ENCODE measurements at regions not wholly inside any gene's neighbourhood (a gene's known extent, or its start where the extent isn't known, plus 50 kb on each side); places are given as distances from the start of the nearest gene placed in this dataset.
"Not testable (repeated sequence)": the region's sequence is repeated elsewhere in the genome, so short reads cannot be mapped to it uniquely, and the experiment has no call there.

GRCh38 chr14:85333313-85333712 is 196.6 kb upstream of the FLRT2 start:
- no peak for DNase-seq

- DNase-seq = no peak
Measured at GRCh38 chr14:85333841-85334240, 196.1 kb upstream of the FLRT2 start.

DNA sequence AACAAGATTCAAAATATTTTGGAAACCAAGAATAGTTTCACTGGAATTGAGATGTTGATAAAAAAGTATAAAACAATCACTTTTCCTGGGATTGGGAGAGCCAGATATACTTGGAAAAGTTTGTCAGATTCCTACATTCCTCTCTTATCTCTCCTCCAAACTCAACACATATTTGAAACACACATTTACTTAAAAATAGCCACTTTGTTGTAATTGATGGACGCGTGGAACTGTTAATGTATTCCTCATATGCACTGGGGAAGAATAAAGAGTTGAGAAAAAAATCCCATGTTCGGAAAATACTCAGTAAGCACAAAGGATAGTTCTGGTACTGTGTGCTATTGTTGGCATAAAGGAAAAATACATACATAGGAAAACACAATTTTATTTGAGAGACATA is 195.6 kb upstream of the FLRT2 start:
- DNase-seq = no peak

- no peak for DNase-seq
Measured at GRCh38 chr14:85336257-85336656, 193.7 kb upstream of the FLRT2 start.

DNA sequence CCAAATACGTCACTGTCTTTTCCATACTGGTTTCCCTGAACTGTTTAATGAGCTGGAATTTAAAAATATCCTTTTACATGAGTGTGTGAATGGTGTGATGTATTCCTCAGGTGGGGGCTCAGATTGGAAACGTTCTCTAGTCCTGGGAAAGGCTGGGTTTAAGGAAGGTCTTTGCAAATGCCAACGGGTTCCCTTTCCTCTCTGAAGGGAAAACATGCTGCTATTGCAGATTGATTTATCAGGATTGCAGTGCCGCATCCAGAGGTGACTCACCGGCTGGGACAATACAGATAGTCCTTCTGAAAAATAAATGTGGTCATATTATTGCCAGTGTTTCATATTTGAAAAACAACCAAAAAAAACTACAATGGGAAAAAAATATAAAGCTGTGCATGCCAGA is 193.1 kb upstream of the FLRT2 start:
- DNase-seq = no peak

DNA sequence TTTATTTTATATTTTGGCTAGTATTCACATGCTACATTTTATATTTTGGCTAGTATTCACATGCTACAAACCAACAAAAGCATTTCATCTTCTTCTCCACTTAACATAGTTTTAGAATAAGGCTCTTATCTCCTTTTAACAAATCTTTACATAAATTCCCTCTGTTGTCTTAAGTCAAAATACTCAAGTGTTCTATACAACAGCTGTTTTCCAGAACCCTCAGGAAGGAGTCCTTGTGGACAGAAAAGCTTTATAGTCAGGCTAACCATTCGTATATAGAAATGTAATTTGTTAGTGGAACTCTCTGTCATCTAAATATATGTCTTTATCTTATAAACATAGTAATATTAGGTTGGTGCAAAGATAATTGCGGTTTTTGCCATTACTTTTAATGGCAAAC is 191.0 kb upstream of the FLRT2 start:
- DNase-seq = no peak

GRCh38 chr14:85342858-85343607 is 186.9 kb upstream of the FLRT2 start:
- DNase-seq = no peak

DNA sequence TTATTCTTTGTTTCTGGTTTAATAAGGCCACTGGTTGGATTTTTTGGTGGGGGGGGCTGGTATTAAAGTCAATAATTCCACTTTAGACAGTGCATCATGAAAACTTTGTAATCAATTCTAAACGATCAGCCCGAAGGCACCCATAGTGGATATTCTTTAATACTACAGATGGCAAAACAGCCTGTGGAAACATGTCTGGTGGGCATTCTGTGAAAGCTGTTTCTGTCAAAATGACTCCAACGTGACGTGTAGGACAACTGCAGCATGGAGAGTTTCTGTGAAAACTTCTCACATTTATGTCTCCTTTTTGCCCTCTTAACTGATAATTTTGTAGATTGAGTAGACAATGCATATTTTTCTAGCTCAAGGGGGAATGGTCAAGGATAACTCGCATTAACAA is 185.8 kb upstream of the FLRT2 start:
- DNase-seq = no peak

DNA sequence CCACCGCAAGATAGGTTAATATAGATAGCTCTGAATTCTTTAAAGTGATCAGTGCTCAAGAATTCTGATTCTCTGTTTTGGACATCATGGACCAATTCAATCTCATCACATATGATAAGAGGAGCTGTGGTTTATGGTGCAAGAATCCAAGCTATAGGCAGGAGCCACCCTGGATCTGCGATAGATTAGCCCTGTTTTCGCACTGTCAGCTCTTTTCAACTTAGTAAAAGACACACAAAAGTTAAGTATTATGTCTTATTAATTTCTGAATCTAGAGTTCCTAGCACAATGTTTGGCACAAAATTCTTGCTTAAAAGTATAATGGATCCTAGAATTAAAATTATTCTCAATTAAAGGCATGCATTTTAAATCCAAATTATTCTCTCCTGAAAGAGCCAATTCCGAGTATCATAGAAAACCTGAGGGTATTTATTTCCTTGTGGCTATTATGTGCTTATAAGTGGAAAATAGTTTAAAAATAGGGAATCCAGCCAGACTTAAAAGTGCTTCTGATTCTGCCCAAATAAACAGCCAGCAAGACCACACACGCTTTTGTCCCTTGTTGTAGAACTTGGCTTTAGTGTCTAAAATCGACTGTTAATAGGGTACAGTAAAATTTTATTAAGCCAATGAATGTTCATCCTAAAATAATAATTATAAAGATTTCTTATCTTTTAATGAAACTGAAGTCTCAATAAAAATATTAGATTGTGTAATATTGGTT is 184.9 kb upstream of the FLRT2 start:
- DNase-seq = no peak

GRCh38 chr14:85350667-85351066 is 179.3 kb upstream of the FLRT2 start:
- DNase-seq = no peak

- not testable (repeated sequence) for DNase-seq
Measured at GRCh38 chr14:85352588-85352987, 177.4 kb upstream of the FLRT2 start.

GRCh38 chr14:85357120-85357519 is 172.8 kb upstream of the FLRT2 start:
- no peak for DNase-seq

- no peak for DNase-seq
Measured at GRCh38 chr14:85358136-85358785, 171.7 kb upstream of the FLRT2 start.

DNA sequence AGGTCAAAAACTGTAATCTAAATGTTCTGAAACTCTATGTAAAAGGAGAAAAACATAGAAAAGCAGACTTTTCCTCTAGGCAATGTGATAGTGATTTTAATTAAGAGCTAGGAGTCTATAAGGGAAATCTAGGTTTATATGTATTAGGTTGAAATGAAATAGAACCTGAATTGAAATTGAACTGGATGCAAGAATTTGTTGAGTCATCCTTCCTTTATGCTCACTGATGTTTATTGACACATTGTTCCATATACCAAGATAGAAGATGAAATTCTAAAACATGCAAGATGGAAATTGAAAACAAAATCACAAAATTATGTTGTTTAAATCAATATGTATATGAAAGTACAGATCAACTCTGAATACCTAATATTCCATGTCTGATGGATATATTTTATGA is 170.4 kb upstream of the FLRT2 start:
- DNase-seq = no peak

- DNase-seq = no peak
Measured at GRCh38 chr14:85363358-85363757, 166.6 kb upstream of the FLRT2 start.

GRCh38 chr14:85366226-85366625 is 163.7 kb upstream of the FLRT2 start:
- no peak for DNase-seq

GRCh38 chr14:85380881-85381280 is 149.1 kb upstream of the FLRT2 start:
- no peak for DNase-seq

- no peak for DNase-seq
Measured at GRCh38 chr14:85382341-85382740, 147.6 kb upstream of the FLRT2 start.

DNA sequence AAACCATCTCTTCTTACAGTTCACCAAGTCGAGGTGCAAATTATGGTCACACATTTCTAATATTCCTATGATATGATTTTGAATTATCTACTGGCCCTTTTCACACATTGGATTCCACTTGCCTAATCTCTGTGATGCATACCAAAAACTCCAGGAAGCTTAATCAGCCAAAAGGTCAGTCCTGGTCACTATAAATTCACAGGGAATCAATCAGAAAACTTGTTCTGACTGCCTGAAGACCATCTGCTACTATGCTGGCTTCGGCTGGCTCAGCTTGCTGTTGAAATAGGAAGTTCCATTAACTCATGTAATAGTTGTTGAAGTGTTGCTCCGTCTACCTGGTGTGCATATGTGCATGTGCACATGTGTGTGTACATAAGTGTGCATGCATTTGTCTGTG is 142.8 kb upstream of the FLRT2 start:
- DNase-seq = no peak

DNA sequence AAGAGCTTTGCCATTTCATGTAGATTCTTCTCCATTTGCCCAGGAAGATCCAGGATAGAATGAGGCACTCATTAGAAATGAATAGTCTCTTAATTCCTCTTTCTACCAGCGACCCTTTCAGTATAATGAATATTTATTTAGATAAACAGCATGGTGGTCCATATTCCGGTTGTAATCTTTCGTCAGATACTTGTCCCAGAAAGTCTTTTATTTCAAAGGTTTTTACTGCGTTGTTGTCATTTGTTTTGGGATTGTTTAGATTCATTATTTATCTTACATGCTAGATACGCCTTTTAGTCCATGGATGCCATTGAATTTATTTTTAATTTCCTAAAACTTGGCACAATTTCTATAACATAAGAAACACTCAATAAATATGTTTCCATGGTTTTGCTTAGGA is 139.7 kb upstream of the FLRT2 start:
- DNase-seq = no peak

- no peak for DNase-seq
Measured at GRCh38 chr14:85391455-85391854, 138.5 kb upstream of the FLRT2 start.

- DNase-seq = no peak
Measured at GRCh38 chr14:85391892-85392291, 138.1 kb upstream of the FLRT2 start.

DNA sequence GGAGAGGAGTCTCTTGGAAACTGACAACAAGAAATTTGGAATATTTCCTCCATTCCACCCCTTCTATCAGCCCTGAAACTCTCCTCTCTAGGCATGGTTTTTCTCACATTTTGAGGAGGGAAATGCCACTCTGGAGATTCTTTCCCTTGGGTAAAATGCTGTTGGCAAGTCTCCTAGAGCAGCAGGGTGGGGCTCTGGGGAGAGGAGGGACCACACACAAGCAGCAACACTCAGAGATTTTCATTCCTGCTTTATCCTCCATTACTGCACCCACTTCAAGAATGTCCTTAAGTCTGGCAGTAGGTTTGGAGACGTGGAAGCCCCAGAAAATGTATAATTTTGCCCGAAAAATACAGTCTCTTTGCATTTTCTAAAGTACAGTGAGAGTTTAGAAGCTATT is 130.8 kb upstream of the FLRT2 start:
- DNase-seq = no peak

- no peak for DNase-seq
Measured at GRCh38 chr14:85400678-85401077, 129.3 kb upstream of the FLRT2 start.

Measured in NCI-H526 (cell line).